CD4-positive, alpha-beta T cell treated with Interleukin-17A for 4 hours (primary cell): ENCODE measurements at regions not wholly inside any gene's neighbourhood (a gene's known extent, or its start where the extent isn't known, plus 50 kb on each side); places are given as distances from the start of the nearest gene placed in this dataset.

Source experiments
- DNase-seq: peaks from one replicate; pipeline ENCODE4 v3.0.0-alpha.2; 2020; ENCODE audit warnings: mixed read lengths

DNA sequence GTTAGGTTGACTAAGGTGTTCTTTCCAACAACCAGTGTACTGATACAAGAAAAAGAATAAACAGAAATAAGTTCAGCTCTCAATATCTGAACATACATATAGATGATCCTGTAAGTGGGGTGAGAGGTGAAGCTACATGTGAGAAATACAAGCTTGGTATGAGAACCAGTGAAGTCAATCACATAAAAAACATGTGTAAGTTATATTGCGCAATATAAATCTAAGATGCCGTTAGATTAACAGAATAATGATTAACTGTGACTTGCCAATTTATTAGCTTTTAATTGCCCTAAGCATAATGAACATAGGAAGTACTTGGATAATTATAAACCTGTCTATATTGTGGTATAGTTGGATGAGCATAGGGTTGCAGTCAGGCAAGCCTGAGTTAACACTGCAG lies 1597.1 kb upstream of the GOT2 start:
- no peak for DNase-seq

DNA sequence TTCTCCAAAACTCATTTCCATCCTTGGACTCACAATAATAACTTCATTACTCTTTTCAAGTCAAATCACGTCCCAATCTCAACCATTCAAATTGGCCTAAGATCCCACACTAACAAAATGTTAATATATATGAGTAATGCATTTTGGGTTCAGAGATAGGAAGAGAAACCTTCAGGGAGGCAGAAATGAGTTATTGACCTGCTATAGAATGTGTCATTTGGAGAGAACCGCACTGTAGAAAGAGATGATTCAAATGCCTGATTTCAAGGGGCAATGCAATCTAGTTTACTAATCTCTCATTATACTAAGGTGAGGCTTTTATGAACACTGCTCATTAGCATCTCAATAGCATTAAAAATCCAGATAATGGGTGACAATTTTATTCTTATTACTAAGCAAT lies 1595.0 kb upstream of the GOT2 start:
- DNase-seq = no peak

- DNase-seq = no peak
These were observed 1594.0 kb upstream of the GOT2 start for GRCh38 chr16:60328152-60328551.

- no peak for DNase-seq
These were observed 1584.4 kb upstream of the GOT2 start for GRCh38 chr16:60318486-60318885.

DNA sequence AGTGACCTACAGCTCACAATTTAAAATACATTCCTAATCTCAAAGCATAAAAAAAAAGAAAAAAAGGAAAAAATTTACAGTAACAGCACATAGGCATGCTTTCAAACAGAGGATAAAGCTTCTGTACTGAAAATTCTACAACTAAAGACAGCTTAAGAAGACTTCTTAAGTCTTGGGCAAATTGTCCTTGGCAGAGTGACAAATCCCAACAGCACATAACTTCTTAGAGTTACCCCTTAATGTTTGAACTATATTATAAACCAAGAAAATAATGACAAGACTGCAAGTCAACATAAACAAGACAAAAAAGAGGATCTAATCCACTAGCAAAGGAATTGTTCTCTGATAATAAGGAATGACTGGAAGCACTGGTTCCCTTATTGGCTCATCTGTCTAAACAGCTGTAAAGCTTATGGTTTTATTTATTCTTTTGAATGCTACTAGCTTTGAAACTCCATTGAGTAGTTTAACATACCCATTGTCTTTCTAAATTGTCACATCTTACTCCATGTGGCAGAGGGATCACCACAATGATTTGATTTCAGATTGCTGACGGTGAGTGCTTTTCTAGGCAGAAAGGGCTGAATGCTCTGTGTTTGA lies 1576.8 kb upstream of the GOT2 start:
- no peak for DNase-seq

DNA sequence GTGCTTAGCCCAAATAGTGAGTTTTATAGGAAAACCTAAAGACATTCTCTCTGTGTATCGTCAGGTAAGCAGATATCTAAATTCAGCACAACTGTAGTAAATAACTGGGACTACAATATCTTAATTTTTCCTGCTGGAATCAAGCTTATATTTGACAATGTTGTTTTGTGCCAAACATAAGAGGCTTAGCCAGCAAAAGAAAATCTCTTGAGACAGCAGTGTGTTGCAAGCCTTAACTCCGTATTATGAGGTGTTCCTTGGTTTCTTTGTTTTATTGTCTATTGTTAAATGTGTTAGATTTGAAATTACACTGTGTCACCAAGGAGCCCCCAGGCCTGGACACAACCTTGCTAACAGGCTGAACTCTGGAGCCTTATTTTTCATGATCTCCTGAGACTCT lies 1570.6 kb upstream of the GOT2 start:
- no peak for DNase-seq

DNA sequence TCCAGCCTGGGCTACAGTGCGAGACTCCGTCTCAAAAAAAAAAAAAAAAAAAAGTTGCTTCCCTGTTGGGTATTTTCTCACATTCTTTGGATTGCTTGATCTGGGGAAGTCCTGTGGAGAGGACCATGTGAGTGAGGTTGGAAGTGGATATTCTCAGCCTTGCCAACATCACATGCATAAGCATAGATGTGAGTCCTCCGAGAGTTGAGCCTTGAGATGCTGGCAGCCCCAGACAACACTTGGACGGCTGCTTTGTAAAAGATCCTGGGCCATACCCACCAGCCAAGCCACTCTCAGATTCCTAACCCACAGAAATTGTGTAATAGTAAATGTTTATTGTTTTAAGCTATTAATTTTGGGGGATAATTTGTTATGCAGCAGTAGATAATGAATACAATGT lies 1570.0 kb upstream of the GOT2 start:
- DNase-seq = no peak

- no peak for DNase-seq
These were observed 1568.6 kb upstream of the GOT2 start for GRCh38 chr16:60302676-60303075.

GRCh38 chr16:60302261-60302660 lies 1568.1 kb upstream of the GOT2 start:
- DNase-seq = no peak

GRCh38 chr16:60299241-60299776 lies 1565.2 kb upstream of the GOT2 start:
- no peak for DNase-seq

DNA sequence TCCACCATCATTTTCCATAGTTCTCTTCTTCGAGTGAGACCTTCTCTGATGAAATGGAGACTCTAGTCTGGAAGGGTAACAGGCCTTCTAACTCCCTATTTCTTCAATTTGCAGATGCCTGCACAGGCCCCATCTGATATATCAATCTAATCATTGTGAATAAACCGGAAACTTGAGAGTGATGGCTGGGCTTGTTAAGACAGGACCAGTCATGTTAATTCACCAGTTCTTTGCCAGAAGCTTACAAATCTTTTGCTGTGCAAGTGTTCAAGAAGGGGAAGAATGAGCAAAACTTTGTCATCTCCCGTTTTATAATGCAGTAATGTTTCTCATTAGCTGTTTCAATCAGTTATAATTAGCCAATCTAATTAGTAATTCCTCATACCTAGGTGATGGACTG lies 1561.3 kb upstream of the GOT2 start:
- no peak for DNase-seq

GRCh38 chr16:60285794-60286193 lies 1551.7 kb upstream of the GOT2 start:
- DNase-seq = no peak

- DNase-seq = no peak
These were observed 1545.0 kb upstream of the GOT2 start for GRCh38 chr16:60279061-60279665.

DNA sequence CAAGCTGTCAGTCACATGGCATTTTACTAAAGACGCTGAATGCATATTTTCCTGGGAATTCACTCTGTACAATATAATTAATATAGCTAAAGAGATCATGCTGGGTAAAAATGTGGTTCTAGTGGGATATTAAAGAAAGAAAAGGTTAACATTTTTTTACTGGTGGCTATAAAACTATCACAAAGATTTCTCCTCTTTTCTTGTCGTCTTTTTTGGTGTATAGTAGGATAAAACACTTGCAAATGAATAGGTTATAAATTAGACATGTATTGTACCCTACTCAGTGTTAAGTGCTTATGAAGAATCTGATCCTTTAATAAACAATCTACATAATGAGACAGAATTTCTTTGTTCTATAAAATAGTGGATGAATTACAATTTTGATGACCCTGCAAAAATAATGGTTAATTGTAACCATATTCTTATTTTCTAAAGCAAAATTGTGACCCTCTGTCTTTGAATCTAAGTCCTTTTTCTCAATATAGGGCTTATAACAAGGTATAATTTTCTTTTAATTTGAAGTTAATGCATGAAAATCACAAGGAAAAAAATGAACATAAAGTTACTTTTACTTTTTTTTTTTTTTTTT lies 1540.4 kb upstream of the GOT2 start:
- no peak for DNase-seq

DNA sequence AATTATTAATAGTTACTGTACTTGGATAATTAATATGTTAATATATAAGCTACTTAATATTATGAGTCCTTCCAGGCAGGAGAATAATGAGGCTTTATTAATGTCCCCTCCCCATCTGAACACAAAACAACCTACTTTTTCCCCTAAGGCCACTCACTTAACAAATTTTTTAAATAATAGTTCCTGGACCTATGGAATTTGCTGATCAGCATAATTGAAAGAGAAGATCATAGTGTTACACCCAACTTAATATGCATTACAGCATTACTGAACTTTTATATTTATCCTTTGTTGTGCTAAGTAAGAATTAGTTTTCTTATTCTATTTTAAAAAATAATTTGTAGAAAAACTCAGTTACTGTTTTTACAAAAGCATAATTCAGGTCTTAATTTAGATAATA lies 1537.7 kb upstream of the GOT2 start:
- DNase-seq = no peak

DNA sequence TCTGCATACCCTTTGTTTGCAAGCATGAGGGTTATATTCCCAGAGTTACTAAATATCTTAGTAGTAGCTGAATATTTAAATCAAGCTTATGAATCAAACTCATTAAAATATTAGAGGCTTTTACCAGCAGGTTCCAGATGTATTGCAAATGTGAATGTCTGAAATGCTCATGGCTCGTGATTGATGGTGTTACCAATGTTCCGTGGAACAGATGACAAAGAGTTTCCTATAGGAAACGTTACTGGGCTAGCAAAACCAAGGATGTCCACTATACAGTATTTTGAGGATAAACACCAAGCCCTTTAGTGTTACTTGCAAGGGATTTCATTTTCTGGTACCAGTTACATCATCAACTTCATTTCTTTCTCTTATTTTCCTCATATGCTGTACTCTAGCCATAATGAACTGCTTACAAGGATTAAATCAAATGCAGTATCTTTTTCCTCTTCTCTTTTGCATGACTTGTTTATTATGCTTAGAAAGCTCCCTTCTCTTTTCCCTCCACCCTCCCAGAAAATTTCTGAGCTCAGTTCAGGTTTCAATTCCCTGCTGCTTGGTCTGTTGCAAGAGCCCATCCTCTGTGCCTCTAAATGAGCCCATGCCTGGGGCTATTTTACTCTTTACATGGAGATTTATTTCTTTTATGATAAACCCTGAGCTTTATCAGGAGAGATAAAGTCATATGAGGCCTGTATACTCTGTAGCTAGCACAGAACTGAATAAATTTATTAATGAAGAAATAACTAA lies 1537.1 kb upstream of the GOT2 start:
- DNase-seq = no peak

GRCh38 chr16:60261425-60261824 lies 1527.3 kb upstream of the GOT2 start:
- DNase-seq = no peak

DNA sequence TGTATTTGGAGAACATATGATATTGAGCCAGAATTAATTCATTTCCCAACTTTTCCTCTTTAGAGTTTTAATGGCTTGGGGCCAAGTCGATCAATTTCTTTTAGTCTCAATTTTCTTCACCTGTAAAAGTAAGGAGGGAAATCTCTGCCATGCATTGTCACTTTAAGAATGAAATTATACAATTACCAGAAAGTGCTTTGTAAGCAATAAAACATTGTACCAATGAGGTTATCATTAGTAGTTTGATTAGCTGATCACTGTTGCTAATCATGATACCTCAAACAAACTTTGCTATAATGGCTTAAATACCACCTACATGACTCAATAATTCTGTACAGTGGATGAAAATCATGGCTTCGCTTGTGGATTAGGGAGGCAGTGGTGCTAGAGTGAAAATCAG lies 1525.8 kb upstream of the GOT2 start:
- no peak for DNase-seq

- DNase-seq = no peak
These were observed 1512.0 kb upstream of the GOT2 start for GRCh38 chr16:60246086-60246485.

DNA sequence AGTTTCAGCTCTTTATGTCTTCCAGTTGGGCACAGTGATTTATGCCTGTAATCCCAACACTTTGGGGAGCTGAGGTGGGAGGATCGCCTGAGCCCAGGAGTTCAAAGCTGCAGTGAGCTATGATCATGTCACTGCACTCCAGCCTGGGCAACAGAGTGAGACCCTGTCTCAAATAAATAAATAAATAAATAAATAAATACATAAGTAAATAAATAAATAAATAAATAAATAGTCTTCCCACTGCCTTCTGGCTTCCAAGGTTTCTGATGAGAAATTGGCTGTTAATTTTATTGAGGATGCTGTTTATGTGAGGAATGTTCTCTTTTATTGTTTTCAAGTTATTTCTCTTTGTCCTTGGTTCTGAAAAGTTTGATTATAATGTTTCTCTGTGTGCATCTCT lies 1507.6 kb upstream of the GOT2 start:
- DNase-seq = no peak

DNA sequence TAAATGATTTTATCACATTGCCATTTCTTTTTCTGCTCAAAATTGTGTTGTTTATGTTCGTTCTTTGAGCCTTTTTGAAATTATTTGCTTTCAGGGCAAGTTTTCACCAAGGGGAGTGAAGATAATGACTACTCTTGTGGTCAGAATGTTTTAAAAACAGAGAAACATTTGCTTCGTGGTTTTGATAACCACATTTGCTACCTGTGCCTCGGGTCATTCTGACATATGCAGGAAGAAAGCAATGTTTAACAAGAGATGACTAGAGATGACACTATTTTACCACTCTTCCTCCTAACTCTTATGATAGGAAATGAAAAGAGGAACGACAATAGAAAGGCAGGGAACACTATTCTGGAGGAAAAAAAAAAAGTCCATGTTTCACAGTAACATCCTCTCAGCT lies 1496.5 kb upstream of the GOT2 start:
- DNase-seq = no peak

DNA sequence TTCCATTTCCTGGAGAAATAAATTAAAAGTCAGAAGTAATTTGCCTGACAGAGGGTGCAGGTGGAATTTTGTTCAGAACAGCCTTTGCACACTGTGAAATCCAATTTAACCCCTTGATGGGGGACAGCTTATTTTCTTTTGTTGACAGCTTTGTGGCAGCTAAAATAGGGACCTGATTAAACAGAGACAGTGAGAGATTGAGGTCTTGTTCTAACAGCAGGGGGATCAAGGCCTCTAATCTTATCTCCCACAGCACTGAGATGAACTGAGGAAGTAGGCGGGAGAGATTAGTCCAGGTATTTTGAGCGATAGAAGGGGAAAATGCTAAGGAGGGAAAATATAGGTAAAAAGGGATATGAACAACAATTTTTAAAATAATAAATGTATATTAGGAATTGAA lies 1491.4 kb upstream of the GOT2 start:
- no peak for DNase-seq

GRCh38 chr16:60217787-60218186 lies 1483.7 kb upstream of the GOT2 start:
- DNase-seq = no peak

DNA sequence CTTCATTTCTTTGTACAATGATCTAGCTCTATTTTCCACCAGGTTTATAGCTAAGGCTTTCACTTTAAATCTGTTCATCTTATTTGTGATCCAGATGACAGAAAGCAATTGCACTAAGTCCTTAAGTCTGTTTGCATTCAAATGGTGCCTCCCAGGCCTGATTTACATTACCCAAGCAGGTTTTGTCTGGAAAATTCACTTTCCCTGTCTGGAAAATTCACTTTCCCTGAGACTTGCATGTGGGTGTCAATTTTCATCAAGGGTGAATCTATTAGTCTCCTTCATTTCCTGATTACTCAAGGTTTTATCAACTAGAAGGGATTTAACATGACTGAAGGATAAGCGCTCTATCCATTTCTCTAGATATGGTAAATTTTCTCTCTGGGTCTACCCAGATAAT lies 1480.2 kb upstream of the GOT2 start:
- no peak for DNase-seq
